Stimulated activated CD4-positive, alpha-beta T cell treated with anti-CD3 and anti-CD28 coated beads, Interleukin-4, amount 100 ng/mL, for 48 hours (primary cell): ENCODE measurements at regions not wholly inside any gene's neighbourhood (a gene's known extent, or its start where the extent isn't known, plus 50 kb on each side); places are given as distances from the start of the nearest gene placed in this dataset.
A peak's percentile ranks its signal among the peaks of the same experiment; 100 is the strongest.

Experiments
- DNase-seq, 2 donors: peaks; one replicate each; pipeline ENCODE4 v3.0.0-alpha.2; 2020; ENCODE audit warnings: low read depth in 2 of 2

DNA sequence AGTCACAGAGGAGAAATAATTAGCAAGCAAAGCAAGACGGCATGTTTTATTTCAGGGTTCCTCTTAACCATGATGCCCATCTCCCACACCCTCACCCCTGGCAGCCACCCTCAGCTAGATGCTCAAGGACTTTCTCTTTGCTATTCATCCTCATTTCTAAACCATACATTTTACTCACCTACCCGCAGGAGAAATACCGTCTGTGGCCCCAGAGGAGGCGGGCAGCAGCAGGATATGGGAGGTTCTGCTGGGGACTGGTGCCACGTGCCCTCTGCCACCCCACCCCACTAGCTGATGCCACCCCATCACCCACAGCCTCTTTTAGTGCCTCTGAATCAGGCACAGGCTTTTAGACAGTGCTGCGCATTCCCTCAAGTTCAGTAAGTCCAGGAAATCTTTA, 168.7 kb upstream of the ITGB1 start:
- peak in 1 of 2 donors; percentile 26 for DNase-seq

DNA sequence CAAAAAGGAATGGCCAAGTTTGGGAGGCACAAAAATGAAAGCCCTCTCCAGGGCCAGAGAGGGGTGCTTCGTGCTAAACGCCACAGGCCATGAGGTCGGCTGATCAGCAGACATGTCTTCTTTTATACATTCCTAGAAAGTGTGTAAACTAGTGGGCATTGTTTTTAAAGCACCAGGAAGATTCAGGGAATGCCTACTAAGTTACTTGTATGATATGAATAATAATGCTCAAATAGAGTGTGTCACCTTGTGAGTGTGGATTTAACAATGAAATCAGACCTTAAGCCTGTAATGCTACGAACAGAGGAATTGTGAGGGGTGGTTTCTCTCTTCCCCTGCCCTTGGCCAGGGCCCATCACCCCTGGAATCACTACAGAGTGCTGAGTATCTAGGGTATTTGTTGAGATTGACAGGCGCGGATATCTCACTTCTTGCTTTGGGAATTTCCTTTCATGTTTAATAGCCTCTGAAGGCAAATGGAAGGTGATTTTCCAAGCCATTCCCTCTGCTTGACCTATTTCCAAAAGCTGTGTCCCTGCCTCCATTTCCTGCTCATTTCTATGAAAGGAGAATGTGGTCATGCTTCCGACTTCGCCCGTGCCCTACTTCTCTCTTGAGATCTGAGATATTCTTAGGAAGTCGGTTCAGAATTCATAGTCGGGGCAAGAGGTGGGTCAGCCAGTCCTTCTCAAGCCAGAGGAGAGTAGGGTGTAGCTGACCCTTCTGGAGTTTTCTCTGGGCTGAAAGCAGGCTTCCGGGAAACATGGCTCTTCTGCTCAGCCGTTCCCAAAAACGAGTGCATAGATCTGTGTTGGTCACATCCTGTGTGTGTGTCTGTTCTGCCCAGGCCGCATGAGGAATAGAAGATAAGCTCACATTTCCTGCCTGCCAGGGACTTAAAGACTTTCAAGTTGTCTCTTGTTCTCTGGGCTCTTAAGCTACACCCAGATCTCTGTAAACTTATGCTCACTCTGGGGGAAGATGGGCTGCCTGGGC, 167.8 kb upstream of the ITGB1 start:
- DNase-seq, result no peak

DNA sequence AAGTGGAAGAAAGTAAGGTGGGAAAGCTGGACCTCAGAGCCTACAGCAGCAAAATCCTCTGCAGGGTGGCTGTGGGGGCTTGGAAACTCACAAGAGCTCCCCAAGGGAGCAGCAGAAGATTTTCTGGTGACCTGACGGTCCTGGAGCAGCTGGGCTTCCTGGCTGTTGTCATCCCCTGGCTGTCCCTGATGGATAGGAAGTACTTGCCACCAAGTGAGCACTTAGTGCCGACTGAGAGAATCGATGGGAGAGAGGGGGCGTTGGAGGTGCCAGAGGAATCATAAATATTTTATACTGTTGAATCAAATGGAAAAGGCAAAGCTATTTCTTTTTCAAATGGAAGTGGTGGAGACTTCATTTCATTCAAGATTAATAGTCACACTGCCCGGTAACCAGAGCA, 167.1 kb upstream of the ITGB1 start:
- no peak for DNase-seq

DNA sequence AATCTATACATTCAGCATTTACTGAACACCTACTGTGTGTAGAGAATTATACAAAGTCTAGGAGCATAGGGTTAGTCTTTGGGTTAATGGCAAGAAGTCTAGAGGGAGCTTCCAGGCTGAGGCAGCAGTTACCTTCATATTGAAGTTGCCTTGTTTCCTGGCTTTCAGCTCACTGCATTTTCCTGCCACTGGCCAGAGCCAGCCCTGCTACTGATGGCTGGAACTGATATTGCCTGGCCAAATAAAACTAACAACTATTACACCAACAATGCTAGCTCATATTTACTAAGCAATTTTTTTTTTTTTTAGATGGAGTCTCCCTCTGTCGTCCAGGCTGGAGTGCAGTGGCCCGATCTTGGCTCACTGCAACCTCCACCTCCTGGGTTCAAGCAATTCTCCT, 165.7 kb upstream of the ITGB1 start:
- no peak for DNase-seq

DNA sequence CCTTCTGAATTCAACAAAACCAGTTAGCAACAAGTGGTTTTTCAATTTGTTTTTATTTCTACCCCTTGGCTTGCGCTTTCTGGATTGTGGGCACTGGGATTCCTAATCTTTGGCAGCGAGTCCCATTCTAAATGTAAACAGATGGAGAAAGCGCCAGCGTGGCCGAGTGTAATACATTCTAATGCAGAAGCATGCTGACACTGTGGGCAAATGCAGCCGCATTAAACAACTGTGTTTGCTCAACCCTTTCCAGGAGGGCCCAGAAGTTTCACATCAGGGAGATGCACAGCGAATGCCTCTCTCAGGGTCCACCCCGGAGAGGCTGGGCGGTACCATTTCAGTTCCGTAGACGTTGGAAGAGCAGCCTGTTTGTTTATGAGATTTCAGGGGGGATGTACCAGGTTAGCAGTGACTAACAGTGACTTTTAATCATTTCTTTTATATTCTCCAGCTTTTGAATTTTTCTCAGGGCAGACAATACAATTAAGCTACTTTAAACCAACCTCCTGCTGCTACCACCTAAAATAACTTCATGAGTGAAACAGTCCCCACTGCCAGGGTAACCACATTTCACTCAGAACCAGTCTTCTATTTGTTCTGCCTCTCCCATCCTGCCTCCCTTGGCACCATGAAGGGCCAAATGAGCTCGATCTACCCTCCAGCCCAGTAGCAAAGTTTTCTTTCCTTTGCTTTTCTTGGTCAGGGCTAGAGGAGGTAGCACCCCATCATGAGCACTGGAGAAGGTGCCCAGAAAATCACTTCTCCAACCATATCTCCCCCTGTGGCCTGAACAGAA, 164.2 kb upstream of the ITGB1 start:
- DNase-seq, result no peak

DNA sequence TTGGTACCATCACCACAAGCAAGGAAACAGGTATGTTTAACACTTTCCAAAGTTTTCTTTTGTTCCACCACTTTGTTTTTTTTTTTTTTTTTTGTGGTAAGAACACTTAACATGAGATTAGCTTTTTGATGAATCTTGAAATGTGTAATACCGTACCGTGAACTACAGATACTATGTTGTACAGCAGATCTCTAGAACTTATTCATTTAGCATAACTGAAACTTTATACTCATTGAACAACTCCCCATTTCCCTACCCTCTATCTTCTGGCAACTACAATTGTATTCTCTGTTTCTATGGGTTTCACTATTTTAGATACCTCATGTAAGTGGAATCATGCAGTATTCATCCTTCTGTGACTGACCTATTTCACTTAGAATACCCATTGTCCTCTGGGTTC, 162.7 kb upstream of the ITGB1 start:
- DNase-seq, result no peak

DNA sequence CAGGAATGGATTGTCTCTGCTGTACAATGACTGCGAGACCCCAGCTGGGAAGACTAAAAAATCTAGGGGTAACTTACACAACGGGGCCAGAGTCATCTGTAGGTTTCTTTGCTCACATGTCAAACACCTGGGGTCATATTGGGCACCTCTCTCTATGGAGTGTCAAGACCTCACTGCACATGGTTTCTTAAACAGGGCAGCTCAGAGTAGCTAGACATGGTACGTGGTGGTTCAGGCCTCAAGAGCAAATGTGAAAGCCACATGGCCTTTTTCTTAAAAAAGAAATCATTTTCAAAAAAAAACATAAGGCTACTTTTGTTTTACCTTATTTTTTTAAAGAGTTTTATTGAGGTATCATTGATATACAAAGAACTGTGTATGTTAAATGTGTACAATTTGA, 162.2 kb upstream of the ITGB1 start:
- DNase-seq, result no peak

DNA sequence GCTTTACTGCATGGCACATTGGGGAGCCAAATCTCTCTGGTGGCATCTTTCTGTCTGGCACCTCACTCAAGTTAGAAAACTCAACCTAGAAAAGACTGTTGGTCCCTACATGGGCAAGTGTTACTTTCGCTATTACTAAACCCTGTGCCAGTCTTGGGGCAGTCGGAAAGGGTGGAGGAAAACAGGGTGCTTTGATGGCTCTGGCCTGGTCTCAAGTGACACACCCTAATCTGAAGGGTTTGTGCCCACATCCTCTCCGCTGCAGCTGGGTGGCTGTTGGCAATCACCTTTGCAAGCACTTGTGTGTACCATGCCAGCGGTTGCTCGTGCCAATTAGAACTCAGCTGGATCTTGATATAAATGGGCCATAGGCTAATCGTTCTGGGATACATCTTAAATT, 159.8 kb upstream of the ITGB1 start:
- no peak for DNase-seq

DNA sequence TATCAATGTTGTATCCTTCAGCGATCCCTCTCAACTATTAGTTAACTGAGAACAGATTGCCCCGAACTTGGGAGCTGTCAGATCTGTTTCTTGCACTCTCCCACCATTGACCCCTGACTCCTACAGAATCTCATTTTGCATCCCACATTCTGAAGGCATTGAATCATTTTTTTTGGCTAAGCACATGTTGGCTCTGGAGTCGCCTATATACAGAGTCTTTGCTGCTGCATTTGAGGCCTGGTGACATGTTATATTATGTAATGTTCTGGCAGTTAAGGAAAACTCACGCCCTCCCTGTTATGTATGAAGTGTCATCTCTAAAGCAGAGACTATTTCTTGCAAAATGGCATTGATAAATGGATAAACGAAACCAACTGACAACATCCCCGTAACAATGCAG, 159.2 kb upstream of the ITGB1 start:
- DNase-seq, result no peak

DNA sequence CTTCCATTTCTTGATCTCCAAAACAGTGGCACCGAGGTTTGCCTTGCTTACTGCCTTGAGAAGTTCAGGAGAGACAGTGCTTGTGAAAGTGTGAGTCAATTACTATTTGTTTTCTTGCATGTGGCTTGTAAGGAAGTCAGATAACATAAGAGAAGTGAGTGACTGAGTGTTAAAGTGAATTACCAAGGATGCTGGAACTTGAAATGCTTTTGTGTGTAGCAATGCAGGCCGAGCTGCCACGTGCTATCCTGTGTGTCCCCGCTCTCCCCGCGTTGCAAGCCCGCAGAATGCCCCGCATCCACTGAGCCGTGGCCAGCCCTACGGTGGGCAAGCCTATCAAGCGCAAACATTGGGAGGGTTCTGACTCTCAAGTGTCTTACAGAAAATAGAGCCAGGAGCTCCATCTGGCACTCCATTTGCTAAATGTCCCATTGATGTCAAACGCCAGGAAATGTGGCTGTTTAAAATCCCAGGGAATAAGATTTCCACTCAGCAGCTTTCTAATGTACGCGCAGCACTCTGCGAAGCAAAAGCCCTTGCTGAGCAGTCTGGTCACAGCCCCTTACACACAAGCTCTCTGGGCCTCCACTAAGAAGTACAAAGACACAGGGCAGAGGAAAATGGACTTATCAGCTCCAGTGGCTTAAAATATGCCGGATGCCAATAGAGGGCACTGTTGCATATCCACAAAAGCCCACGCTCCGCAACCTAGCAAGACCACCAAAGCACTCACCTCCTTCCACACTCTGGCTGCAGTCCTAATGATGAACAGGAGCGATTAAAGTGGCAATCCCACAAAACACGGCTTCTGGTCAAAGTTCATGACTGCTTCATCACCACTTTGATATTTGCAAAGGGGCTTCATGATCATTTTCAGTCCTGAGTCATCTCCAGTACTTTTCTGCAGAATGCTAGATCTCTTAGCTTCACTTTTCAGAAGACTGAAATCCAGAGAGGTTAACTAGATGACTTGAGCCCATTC, 158.0 kb upstream of the ITGB1 start:
- no peak for DNase-seq

DNA sequence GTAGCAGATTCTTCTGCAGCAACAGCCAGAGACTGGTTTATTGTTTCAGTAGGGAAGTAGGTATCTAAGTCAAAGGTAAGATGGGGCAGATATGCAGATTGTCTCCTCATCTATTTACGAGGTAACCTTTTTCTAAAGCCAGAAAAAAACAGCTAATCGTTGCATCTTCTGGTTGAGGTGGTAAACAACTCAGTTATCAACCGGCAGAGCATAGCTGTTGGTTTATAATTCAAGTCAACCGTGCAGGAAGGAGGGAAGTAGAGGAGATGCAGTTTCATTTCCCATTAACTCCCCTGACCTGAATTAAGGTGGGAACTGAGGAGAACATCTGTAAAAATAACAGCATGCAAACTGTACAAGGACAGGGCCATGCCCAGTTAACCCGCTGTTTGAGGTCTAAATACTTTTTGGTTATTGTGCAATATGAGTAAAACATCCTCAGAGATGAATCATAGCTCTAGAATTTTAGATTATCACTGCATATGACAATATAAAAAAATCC, 156.5 kb upstream of the ITGB1 start:
- DNase-seq, result no peak

DNA sequence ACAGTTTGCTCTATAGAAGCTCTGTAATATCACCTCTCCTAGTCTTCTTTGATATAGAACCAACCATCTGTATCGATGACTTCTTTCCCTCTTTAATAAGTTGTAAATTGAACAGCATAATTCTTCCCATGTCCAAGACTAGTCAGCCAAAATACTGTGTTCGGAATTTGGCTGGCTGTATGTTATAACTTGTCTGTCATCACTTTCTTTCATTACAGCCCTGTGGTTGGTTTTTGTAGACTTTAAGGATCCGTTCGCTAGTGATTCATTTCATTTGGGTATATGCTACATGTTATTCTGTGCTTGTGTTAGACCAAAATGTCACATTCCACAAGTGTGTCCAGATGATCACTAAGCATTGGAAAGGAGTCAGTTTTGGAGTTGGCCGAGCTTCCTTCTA, 155.4 kb upstream of the ITGB1 start:
- DNase-seq, result no peak

DNA sequence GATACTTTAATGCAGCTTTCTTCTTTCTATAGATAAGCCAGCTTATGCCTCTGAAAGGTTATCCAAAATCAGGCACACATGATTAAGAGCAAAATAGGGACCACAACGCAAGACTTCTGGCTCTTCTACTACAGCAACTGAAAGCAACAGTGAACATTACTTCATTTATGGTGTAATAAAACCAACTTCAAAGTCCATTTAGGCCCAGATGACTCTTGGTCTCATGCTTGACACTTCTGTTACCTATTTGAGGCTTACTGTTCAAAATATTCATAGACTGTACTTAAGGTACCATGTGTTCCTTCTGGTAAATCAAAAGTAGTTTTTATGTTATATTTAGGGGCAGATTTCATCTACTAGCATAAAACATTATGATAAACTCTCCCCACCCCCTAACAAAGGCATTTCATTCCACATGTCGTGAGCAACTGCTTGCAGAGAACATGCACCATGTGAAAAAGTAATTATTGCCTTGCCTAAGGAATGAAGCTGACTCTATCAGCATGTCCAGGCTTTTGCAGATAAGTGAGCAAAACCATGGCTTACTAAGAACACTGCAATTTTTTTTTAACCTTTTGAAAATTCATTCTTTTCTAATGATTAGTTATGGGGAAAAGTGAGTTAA, 154.9 kb upstream of the ITGB1 start:
- DNase-seq, result no peak

DNA sequence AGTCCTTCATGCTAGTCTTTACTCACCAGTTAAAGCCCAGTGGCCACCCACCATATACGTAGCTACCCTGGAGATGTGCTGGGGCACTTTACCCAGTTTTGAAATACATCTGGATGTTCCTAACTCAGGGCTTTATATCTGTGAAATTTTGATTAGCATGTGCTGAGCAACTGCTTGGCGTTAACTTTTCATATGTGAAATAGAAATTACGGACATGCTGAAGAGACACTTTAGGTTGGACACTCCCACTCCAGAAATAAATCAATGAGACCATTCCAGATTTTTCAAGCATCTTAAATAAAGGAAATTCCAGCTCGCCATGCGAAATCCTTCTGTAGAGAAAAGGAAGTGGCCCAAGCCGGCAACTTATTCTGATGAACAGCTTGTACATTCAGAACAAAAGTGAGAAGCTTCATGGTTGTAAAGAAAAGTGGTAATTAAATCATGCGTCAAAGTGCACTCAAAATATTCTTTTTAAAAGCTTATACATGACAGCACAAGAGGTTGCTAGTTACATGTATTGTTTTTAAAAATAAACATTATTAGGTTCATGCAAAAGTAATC, 153.5 kb upstream of the ITGB1 start:
- no peak for DNase-seq

DNA sequence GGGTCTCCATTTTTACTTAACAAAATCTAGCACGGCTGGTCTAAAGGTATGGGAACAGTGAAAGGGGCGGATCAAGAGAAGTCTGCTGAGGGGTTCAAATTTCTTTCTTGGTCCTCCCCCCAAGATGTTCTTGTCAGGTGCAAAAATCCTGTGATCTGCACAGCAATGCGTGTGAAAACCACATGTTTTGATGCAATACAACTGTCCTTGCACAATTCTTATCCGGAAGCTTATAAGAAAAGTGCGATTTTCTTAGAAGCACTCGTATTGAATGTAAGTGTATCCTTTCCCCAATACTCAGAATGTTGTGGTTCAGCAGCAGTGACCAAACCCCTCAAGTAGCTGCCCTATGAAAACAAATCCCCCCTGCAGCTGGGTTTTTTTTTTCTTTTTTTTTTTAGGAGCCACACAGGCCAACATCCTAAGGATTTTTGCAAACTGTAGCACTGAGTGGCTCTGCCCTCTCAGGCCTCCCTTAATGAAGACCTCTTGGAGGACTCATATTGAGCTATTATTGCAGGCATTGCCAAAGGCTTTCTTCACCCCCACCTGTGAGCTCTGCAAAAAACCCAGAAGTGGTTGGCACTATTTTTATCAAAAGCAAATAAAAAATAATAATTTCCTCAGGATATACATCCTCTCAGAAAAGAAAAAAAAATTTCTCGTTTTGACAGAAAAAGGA, 151.9 kb upstream of the ITGB1 start:
- DNase-seq, result no peak

DNA sequence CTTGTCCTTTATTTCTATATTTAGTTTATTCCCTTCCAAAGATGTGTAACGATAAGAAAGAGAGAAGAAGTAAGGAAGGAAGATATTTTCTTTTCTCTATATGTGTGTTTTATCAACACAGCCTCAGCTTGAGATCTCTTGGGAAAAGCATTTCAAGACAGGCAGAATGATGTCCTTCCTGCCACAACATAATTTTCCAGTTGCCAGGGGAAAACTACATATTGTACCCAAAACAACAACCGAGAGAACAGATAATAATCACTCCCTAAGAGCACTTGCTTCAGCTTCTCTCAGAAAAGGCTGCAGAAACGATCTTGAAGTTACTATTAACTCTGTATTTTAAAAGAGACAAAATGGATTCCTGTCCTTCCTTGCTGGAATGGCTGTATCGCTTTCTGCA, 151.4 kb upstream of the ITGB1 start:
- DNase-seq, result no peak

DNA sequence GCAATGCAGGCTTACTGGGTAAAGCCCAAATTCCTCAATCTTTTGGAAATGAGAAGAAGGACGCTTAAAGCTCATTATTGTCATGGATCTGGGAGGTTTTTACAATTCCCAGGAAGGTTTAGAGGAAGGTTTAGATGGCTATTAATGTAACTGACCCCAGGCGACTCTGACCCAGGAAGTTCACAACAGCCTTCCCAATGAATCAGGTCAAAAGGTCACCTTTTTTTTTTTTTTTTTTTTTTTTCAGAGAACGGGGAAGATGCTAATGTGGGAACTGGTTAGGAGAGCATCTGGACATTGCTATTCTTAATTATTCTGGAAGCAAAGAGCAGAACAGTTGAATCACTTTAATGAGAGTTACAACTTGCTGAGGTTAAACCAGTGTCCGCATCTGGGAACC, 149.9 kb upstream of the ITGB1 start:
- no peak for DNase-seq

DNA sequence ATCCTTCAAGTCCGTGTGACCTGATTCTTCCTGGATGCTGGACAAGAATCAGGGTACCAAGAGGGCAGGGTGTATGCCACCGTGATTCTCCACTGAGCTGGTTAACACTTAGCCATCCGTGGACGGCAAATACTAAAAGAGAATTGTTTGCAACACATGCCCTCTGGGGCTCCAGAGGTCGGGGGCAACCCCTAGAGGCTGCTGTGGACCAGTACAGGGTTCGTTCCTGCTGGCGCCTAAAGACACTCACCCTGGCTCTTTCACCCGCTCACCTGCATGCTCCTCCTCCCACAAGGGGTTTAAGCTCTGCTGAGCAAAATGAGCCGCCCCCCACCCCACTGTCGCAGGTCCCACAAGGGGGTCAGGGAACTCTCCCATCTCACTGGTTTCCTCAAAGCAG, 148.7 kb upstream of the ITGB1 start:
- no peak for DNase-seq

DNA sequence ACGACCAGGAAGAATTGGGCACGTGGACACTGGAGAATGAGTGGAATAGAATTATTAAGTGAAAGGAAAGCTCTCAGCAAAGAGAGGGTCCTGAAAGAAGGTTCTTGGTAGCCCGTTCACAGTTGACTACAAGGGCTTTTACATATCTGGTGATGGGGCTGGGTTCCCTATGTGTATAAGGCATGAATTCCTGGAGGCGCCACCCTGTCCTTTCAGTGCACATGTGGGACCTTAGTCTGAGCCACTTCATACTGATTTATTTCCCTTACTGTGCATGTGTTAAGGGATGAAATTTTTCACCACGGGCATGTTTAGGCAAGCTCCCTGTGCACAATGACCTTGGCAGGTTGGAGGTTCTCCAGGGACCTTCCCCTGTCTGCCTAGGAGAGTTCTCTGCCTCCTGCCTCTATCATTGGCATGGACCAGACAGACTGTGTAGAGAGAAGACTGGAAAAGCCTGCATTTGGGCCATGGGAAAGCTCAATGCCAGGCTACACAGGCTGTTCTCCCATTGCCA, 145.9 kb upstream of the ITGB1 start:
- DNase-seq, result no peak

DNA sequence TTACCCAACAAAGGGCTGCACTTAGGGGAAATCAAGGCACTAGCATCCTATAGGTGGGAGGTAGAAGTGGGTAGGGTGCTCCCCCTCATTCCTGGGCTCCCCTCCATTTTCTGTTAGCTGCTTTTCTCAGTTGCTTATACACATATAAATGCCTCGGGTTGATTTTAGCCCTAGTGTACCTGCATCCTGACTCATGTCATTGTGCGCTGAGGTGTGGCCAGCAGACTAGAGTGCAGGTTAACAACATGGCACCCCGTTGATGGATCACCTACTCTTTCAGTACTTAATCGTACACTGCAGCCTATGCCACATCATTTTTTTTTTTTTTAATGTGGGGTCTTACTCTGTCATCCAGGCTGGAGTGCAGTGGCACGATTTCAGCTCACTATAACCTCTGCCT, 144.0 kb upstream of the ITGB1 start:
- no peak for DNase-seq
